ENCODE measurements at regions not wholly inside any gene's neighbourhood (a gene's known extent, or its start where the extent isn't known, plus 50 kb on each side); places are given as distances from the start of the nearest gene placed in this dataset.
"Not testable (repeated sequence)": the region's sequence is repeated elsewhere in the genome, so short reads cannot be mapped to it uniquely, and the experiment has no call there.

- Mint-ChIP-seq H3K4me3 (no peak overlapping the region), H3K4me1 (no peaks in the 10 kb centered on the region), H3K27me3 (peaks cover 26% of the 10 kb centered on the region), H3K9me3 (no peaks in the 10 kb centered on the region), H3K36me3 (ENCODE audit: low read depth) (no peaks in the 10 kb centered on the region), H3K27ac (no peak overlapping the region)
- CTCF ChIA-PET: no interaction called here
- intact Hi-C loops (cut with micrococcal nuclease): no loop called here
- POLR2A ChIA-PET: no interaction called here
- DNase-seq: no peak
- no peak for ATAC-seq (ENCODE audit: low read depth)
- no peak for TF ChIP-seq CTCF (IDR thresholded peaks at IDR 0.05)
Observed at GRCh38 chr1:157352216-157352615, 200.1 kb downstream of the FCRL5 start.

GRCh38 chr1:157351800-157352199 lies 200.5 kb downstream of the FCRL5 start:
- ATAC-seq (ENCODE audit: low read depth); H3K27ac Mint-ChIP-seq; H3K36me3 Mint-ChIP-seq (ENCODE audit: low read depth); CTCF ChIA-PET; H3K4me3 Mint-ChIP-seq; DNase-seq; POLR2A ChIA-PET; H3K9me3 Mint-ChIP-seq; H3K4me1 Mint-ChIP-seq; intact Hi-C loops (cut with micrococcal nuclease): not testable (repeated sequence)
- peaks cover 29% of the 10 kb centered on the region for H3K27me3 Mint-ChIP-seq

- POLR2A ChIA-PET: no interaction called here
- Mint-ChIP-seq H3K9me3 (no peaks in the 10 kb centered on the region), H3K36me3 (ENCODE audit: low read depth) (no peaks in the 10 kb centered on the region), H3K4me3 (no peak overlapping the region), H3K27me3 (peaks cover 50% of the 10 kb centered on the region), H3K4me1 (no peaks in the 10 kb centered on the region), H3K27ac (no peak overlapping the region)
- no peak for TF ChIP-seq CTCF (IDR thresholded peaks at IDR 0.05)
- no peak for ATAC-seq (ENCODE audit: low read depth)
- CTCF ChIA-PET: no interaction called here
- intact Hi-C loops (cut with micrococcal nuclease): no loop called here
- no peak for DNase-seq
Observed at GRCh38 chr1:157348538-157349480, 203.5 kb downstream of the FCRL5 start.

GRCh38 chr1:157347506-157347905 lies 204.8 kb downstream of the FCRL5 start:
- no peak for TF ChIP-seq CTCF (IDR thresholded peaks at IDR 0.05)
- CTCF ChIA-PET: no interaction called here
- no peak for ATAC-seq (ENCODE audit: low read depth)
- Mint-ChIP-seq H3K27ac (no peak overlapping the region), H3K4me3 (no peak overlapping the region), H3K36me3 (ENCODE audit: low read depth) (no peaks in the 10 kb centered on the region), H3K4me1 (no peaks in the 10 kb centered on the region), H3K9me3 (no peaks in the 10 kb centered on the region), H3K27me3 (peaks cover 48% of the 10 kb centered on the region)
- intact Hi-C loops (cut with micrococcal nuclease): no loop called here
- POLR2A ChIA-PET: no interaction called here
- no peak for DNase-seq

- H3K4me1 Mint-ChIP-seq; H3K36me3 Mint-ChIP-seq (ENCODE audit: low read depth); intact Hi-C loops (cut with micrococcal nuclease); DNase-seq; CTCF ChIA-PET; POLR2A ChIA-PET; H3K4me3 Mint-ChIP-seq; ATAC-seq (ENCODE audit: low read depth); H3K27ac Mint-ChIP-seq: not testable (repeated sequence)
- Mint-ChIP-seq H3K9me3 (peaks cover 12% of the 10 kb centered on the region), H3K27me3 (peaks cover 25% of the 10 kb centered on the region)
Observed at GRCh38 chr1:157337785-157338184, 199.6 kb upstream of the ETV3 start.

- ChIA-PET CTCF (no interaction called here), POLR2A (no interaction called here)
- DNase-seq: no peak
- peaks cover 17% of the 10 kb centered on the region for H3K9me3 Mint-ChIP-seq
- no peak for ATAC-seq (ENCODE audit: low read depth)
- no peak for TF ChIP-seq CTCF (IDR thresholded peaks at IDR 0.05)
- H3K36me3 Mint-ChIP-seq (ENCODE audit: low read depth): no peaks in the 10 kb centered on the region
- intact Hi-C loops (cut with micrococcal nuclease): no loop called here
- no peaks in the 10 kb centered on the region for H3K4me1 Mint-ChIP-seq
- H3K4me3 Mint-ChIP-seq: no peak overlapping the region
- no peak overlapping the region for H3K27ac Mint-ChIP-seq
- H3K27me3 Mint-ChIP-seq: peaks cover 26% of the 10 kb centered on the region
Observed at GRCh38 chr1:157335056-157335455, 196.9 kb upstream of the ETV3 start.

Data from activated B cell treated with CpG ODN at 0.5 μM for 24 hours (primary cell).